ENCODE measurements at regions not wholly inside any gene's neighbourhood (a gene's known extent, or its start where the extent isn't known, plus 50 kb on each side); places are given as distances from the start of the nearest gene placed in this dataset.
"Not testable (repeated sequence)": the region's sequence is repeated elsewhere in the genome, so short reads cannot be mapped to it uniquely, and the experiment has no call there.

DNA sequence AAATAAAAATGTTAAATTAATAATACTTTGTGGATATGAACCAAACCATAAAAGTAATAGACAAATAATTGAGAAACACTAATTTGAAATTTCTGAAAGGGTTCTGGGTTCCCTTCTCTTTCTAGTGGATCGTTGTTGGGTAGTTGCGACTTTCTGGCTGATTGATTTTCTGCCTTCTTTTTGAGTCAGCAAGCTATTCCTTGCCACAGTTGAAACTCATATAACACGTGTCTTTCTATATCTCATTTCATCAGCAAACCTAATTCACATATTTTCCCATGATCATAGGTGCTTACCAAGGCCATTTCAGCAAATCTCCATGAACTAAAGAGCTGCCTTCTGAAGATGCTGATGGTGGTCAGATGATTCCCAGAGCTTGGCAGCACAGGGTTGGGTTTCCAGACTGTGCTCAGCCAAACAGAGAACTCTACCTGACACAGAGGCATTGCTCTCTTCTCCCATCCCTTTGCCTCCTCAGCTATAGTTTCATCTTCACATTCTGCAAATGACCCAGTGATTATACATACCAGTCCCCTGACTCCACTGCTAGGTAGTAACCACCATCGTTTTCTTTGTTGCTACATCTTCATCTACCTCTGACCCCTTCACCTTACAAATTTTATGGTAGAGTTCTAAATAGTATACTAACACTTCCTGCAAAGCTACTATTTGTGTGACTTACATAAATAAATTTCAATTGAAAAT is 383.9 kb upstream of the DPH6 start:
- no peak for DNase-seq (ENCODE audit: low spot score)

DNA sequence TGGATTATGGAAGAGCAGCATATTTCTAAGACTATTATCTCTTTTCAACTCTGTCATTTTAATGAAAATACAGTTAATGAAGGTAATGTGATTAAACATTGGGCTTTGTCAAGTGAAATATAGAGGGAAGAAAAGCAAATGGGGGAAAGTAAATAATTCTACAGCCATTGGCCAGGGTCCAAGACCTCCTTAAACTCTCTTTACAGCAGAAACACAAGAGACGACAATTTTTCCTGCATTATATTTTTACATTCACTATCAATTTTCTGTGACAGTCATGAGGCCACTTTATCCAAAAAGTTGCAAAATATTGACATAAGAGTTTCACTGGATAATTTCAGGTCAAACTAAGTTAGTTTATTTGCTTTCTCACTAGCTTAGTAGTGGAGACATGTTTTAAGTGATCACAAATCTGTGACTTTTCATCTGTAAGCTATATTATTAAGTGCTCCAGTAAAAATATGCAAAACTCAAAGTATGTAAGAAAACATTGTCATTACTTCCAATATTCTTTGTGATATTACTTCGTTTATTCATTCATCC is 385.9 kb upstream of the DPH6 start:
- DNase-seq (ENCODE audit: low spot score) = no peak

DNA sequence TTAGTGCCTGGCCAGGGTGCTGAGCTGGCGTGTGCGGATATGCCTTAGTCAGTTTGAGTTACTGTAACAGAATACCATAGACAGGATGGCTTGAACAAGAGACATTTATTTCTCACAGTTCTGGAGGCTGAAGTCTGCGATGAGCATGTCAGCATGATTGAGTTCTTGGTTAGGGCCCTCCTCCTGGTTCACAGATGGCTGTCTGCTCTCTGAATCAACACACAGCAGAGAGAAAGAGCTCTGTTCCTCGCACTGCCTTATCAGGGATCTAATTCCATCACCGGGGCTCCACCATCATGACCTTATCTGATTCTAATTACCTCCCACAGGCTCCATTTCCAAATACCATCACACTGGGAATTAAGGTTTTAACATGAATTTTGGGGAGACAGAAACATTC is 386.6 kb upstream of the DPH6 start:
- no peak for DNase-seq (ENCODE audit: low spot score)

DNA sequence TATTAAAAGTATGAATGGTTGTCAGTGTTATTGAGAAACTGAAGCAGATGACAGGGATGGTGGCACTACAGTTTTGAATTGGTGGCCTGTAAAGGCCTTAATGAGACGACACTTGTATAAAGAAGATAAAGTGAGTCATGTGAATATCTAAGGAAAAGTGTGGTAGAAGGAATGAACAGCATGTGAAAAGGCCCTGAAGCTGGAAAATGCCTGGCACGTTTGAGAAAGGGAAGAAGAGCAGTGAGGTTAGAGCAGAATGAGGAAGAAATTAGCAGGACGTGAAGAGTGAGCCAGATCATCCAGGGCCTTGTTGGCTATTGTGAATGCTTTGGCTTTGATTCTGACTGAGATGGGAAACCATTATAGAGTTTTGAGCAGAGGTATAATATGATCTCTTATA is 387.6 kb upstream of the DPH6 start:
- DNase-seq (ENCODE audit: low spot score) = no peak

DNA sequence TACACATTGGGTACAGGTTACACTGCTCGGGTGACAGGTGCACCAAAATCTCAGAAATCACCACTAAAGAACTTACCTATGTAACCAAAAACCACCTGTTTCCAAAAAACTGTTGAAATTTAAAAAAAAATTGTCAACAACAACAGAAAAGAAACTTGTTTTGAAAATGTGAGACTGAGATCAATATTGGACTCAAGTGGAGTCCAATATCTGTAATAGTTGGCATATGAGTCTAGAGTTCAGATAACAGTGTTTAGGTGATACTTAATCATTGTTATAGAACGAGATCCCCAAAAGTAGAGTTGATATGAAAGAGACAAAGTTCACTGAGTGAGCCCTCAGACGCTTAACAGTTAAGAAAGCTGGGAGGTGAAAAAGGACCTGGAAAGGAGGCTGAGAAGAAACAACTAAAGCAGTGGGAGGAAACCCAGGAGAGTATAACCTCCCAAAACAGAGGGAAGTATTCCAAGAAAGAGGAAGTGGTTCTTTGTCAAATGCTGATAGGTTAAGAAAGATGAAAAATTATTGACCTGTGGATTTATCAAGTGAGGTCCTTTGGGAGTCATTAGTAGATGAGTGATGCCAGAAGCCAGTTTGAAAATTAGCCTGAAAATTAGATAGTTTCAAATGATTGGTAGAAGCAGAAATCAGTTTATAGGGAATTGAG is 388.6 kb upstream of the DPH6 start:
- no peak for DNase-seq (ENCODE audit: low spot score)

DNA sequence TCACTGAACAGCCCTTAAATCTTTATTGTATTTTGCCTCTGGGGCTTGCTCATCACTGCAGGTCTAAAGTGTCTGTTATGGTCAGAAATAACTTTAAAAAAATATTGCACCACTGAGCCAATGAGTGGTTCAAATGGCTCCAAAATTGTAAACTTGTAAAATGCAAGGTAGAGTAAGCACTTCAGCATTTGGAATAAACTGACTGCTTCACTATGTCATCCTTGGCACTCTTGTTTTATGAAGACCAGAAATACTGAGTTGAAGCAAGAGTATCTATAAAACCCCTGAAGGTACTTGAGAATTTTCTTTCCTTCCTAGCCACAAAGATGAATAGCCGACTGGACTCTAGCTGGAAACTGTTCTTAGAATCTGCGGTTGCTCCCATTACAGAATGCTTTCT is 390.3 kb upstream of the DPH6 start:
- DNase-seq (ENCODE audit: low spot score) = no peak

DNA sequence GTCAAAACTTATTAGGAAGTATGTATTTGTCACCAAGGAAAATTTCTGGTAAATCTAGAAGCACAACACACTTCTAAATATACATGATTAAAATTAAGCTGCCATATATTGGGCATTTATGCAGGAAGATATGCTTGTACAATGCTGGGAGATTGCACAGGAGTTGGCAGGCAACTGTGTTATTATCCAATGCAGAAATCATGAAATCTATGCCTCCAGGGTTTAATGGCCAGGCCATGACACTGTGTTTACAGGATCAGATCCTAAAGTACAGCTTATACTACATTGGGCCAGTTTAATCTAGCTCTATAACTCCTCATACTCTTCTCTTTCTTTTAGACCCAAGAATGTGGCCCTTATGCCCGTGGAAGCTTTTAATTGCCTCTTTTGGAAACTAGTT is 391.4 kb upstream of the DPH6 start:
- no peak for DNase-seq (ENCODE audit: low spot score)

DNA sequence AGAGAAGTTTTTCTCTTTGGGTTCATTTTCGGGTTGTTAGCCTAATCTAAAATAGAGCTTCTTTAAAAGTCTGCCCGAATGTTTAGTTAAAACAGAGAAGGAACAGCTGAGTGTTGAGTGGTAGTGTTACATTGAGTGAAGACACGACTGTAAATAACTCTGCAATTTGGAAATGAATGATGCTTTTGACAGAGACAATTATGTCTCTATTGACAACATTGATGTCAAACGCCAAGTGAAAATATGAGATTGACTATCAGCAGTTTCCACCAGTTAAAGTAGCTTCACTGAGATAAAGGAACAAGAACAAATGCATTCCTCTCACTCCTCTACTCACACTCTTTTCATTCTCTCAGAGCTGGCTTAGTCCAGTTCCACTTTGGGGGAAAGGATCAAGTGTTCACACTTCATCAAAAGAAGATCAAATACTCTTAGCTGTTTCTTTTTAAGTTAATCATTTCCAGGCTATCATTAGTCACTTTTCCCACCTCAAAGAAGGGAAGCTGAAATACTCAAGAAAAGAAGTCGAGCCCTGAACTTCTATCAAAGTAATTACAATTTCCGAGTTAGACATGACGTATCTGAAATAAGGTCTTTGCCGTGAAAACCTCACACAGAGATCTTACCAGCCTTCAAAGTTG is 399.1 kb upstream of the DPH6 start:
- DNase-seq (ENCODE audit: low spot score) = no peak

DNA sequence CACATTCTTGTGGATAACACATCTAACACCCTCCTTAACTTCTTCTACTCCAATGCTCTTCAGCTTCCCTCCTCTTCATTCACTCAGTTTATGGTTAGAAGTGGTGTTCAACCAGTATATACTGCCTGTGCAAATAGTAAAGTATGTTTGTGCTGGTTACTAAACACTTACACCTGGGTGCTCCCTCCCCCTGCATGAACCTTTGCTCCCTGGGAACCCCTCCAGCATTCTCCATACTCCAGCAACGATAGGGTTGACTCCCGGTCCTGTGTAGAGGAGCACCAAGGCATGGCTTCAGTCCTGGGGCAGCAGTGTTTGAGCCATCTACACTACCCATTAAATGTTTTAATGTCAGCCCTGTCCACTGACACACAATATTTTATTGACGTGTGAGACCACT is 407.5 kb upstream of the DPH6 start:
- no peak for DNase-seq (ENCODE audit: low spot score)

DNA sequence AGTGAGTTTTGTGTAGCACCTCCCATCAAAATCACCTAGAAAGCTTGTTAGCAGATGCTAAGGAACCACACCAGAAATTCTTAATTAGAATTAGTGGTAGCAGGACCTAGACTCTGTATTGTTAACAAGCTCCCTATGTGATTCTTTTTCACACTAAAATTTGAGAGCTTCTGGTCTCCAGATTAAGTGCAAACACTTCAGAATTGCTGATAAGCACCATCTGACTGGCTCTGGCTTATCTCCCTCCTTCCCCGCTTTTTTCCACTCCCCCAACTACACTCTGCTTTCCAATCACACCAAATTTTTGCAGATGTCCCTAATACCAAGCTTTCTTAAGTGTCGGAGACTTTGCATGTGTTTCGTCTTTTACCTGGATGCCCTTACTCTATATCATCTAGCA is 410.1 kb upstream of the DPH6 start:
- no peak for DNase-seq (ENCODE audit: low spot score)

DNA sequence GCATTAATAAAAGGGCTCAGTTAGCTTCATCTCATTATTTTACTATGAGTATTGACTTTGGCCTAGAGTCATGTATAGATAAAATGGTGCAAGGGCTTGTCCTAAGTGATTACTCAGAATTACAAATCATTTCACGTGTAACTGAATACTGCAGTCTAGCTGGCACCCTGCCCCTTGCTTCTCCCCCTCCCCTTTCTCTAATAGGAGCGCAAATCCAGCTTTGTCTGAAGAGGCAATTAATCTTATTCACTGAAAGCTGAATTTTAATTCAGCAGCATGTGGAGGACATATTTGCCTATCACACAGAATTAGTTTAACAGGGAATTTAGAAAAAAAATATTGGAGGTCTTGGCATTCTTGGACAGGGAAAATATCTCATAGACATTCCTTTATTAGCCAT is 412.1 kb upstream of the DPH6 start:
- no peak for DNase-seq (ENCODE audit: low spot score)

DNA sequence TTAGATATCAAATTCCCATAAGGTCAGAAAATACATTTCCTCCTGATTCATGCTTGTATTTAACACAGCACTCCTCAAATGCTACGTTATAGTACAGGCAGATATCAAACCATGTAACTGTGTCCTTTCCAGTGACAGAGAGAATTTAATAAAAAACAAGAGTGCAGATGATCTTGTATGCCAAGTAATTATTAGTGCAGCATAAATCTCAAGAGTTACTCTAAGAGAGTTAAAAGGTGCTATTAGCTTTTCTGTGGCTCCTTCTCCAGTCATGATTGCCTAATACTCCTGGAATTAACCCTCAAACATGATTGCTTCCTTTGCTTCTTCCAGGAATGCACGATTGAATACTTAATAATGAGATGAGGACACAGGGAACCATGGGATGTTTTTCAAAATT is 413.0 kb upstream of the DPH6 start:
- no peak for DNase-seq (ENCODE audit: low spot score)

DNA sequence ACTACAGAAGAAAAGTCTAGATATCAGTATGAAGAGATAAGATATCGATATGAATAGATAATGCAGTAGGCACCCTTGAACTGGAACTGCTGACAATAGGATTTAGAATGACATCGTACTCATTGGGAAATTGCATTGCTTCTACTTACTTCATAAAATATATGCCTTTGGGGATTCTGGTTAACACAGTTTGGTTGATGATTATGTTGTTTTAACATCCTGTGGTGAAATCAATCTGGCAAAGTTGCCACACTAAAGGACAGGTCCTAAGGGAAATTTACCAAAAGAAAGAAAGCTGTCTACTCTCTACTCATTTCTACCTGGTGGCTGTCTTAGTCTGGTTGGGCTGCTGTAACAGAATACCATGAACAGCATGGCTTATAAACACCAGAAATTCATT is 417.4 kb upstream of the DPH6 start:
- DNase-seq (ENCODE audit: low spot score) = no peak

DNA sequence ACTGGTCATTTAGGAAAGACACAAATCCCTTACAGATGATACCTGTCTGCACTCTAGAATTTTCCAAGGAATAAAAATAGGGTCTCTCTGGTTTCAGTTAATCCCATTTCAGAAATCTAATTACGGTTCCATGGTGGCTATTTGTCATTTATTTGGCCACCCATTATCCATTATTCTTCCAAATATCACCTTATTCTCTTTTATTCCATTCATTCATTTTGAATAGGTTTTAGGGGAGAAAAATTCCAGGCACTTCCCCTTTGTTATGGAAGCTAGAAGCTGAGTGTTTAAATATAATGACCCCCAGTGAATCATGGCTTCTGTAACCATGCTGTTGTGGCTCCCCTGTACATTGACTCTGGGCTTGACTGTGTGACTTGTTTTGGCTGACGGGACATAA is 420.8 kb upstream of the DPH6 start:
- DNase-seq (ENCODE audit: low spot score) = no peak

DNA sequence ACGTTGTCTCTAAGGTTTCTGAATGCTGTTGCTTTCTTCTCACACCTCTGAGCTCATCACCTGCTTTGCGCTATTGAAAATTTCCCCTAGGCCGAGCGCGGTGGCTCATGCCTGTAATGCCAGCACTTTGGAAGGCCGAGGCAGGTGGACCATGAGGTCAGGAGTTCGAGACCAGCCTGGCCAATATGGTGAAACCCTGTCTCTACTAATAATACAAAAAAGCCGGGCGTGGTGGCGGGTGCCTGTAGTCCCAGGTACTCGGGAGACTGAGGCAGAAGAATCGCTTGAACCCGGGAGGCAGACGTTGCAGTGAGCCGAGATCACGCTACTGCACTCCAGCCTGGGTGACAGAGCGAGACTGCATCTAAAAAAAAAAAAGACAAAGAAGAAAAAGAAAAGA is 422.0 kb upstream of the DPH6 start:
- not testable (repeated sequence) for DNase-seq (ENCODE audit: low spot score)

DNA sequence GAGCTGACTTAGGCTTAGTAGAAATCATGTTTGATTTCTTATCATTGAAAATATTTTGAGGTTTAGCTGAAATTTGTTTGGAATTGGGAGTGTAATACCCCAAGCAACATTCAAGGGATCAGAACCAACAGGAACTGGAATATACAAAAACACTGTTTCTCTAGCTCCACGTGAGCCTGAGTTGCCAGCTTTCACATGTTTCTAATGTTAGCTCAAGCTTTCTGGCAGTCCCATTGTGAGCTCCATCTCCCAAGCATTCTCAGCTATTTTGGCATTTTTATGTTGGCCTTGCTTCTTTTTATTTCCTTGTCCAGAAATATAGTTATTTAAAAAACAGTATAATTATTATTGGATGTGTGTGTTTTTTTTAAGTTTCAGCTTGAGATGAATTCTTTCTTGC is 427.1 kb upstream of the DPH6 start:
- no peak for DNase-seq (ENCODE audit: low spot score)

DNA sequence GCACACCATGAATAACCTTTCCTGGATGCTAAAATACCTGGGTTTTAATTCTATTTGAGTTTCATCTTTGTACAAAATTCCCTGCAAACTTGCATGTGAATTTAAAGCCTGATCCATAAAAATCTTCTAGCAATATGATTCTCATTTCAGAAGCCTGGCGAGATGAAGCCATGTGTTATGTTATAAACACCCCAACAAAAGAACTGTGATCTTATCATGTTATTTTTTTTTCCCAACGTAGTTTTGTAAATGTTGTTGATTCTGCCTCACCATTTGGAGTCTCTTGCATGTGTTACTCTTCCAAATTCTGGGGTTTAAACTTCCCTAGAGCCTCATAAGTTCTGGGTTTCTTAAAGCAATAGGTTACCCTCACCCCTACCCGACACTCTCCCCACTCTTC is 428.1 kb upstream of the DPH6 start:
- DNase-seq (ENCODE audit: low spot score) = no peak

DNA sequence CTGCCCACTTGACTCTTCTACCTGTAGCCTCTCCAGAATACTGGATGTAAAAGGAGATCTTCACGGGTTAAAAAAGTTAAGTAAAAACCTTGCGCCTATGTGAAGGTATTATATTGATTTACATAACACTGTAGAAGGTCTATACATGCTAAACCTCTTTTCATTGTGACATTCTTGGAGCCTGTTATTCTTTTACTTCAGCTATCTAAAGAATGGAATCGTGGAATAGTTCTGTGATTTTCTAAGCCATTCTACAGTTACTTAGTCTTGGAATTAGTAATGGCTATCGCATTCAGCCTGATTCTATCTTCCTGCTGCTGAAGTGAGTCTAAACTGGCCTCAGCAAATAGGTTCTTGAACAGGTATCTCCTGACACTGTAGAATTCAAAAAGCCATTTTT is 430.0 kb upstream of the DPH6 start:
- DNase-seq (ENCODE audit: low spot score) = no peak

DNA sequence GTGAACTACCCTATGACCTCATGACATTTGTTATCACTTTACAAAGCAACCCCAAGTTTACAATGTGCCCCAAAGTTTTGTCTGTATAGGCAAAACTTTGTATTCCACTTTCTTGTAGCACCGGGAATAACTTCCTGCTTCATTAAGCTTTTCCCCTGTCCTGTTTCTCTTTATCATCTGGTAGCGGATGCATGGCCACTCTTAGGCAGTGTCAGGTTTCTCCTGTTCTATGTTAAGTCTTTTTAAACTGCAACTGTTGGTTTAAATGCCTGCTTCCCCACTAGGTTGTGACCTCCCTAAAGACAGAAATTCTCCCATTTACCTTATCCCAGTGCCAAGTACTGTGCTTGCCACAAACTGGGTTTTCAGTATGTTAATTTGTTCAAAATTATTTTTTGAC is 433.6 kb upstream of the DPH6 start:
- no peak for DNase-seq (ENCODE audit: low spot score)

DNA sequence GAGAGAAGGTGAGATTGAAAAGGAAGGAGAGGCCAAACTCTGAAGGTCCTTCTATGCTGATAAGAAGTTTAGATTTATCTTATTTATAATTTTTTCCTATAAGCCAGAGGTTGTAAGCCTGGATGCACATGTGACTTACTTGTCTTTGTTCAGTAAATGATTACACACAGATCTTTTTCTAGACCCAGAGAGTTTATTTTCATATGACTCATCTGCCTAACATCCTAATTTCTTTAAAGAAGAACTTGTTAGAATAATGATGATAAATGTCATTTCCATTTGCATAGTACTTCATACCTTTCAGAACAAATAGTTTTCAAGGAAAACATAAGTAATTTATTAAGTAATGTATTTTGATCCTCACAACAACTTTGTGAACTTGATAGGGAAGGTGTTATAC is 434.8 kb upstream of the DPH6 start:
- DNase-seq (ENCODE audit: low spot score) = no peak

DNA sequence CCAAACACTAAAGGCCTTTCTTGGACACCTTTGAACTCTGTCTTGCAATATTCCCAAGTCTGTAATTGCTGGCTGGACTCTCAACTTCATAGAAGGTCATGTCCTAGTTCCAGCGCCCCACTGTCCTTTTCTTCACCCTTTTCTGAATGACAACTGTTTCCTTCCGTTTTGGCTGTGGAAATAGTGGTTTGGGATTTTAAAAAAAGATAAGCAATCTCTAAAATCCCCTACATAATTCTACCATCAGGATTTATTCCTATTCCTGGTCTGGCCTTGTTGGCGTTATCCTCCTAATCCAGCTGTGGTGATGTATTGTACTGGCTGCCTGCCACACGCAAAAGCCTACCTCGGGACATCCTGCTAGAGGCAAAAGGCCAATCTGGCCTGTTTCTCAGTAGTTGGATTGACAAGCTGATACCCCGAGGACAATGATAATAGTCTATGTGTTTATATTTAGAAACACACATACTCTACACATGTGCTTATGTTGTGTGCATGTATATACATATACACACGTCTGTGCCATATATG is 440.3 kb upstream of the DPH6 start:
- DNase-seq (ENCODE audit: low spot score) = no peak

DNA sequence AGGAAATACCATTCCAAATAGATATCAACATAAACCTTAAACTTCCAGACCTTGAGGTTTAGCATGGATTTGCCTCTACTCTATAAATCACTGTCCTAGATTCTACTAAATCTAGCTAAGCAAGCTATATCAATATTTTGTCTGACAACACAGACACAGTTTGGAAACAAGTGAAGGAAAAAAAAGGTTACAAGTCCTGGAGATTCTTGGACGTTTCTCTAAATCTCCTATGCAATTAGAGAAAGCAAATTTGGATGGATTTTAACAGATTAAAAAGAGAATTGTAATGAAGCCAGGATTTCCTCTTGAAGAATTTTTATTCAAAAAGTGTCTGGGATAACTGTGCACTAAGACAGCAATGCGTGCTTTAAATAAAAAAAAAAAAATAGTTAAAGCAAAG is 441.1 kb upstream of the DPH6 start:
- no peak for DNase-seq (ENCODE audit: low spot score)

DNA sequence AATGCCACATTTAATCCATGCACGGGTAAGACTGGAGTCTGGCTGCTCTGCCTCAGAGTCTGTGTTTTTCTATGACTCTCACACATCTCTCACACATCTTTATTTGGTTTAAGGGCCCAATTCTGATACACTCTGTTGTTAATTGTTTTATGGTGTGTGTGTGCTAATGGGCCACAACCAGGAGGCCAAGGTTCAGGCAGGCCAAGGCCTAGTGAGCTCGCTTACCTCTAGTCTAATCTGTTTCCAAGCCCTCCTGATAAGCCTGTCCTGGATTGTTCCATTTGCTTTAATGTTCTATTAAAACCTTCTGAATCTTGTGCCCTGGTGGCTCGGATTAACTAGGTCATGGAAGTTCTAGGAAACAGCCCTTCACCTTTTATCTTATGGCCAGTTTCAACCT is 445.4 kb upstream of the DPH6 start:
- DNase-seq (ENCODE audit: low spot score) = no peak

Measured in cerebellar cortex (tissue), 1 donor.